Fibroblast of pulmonary artery (primary cell): ENCODE measurements at regions not wholly inside any gene's neighbourhood (a gene's known extent, or its start where the extent isn't known, plus 50 kb on each side); places are given as distances from the start of the nearest gene placed in this dataset.
A peak's percentile ranks its signal among the peaks of the same experiment; 100 is the strongest.

ENCODE experiments used
- DNase-seq: peaks from one replicate; pipeline ENCODE4 v3.0.0-alpha.2; 2010; ENCODE audit warnings: low read depth
- H3K4me3 ChIP-seq: replicated peaks from 2 replicates; pipeline ENCODE4 v1.5.1; 2011; ENCODE audit warnings: low read depth, mild to moderate bottlenecking, control low read depth, low read length, moderate library complexity
- TF ChIP-seq, protein P1 (sequence below): IDR thresholded peaks from 2 replicates; pipeline ENCODE4 v1.5.1; 2011; ENCODE audit warnings: mild to moderate bottlenecking, control low read depth, low read length, inconsistent platforms; ENCODE audit errors: missing control alignments

DNA sequence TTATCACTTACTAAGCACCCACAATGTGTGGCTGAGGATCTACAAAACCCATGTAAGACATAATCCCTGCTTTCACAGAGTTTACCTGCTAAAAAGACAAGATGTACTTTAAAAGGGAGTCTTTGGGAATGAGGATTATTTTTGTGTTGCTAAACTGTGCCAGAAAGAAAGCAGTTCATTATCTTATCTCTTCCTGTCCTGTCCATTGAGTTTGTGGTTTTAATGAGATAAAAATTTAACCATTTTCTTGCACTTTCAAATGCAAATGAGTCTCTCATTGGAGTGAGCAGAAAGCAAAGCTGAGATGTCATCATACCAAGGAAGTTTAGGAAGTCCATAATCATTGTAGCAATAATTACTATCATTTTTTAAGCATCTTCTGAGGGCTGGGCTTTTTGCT lies 231.2 kb upstream of the ADAMTS9 start:
- no peak for DNase-seq
- TF ChIP-seq, protein P1, sequence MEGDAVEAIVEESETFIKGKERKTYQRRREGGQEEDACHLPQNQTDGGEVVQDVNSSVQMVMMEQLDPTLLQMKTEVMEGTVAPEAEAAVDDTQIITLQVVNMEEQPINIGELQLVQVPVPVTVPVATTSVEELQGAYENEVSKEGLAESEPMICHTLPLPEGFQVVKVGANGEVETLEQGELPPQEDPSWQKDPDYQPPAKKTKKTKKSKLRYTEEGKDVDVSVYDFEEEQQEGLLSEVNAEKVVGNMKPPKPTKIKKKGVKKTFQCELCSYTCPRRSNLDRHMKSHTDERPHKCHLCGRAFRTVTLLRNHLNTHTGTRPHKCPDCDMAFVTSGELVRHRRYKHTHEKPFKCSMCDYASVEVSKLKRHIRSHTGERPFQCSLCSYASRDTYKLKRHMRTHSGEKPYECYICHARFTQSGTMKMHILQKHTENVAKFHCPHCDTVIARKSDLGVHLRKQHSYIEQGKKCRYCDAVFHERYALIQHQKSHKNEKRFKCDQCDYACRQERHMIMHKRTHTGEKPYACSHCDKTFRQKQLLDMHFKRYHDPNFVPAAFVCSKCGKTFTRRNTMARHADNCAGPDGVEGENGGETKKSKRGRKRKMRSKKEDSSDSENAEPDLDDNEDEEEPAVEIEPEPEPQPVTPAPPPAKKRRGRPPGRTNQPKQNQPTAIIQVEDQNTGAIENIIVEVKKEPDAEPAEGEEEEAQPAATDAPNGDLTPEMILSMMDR = no peak
- H3K4me3 ChIP-seq = no peak overlapping the region

DNA sequence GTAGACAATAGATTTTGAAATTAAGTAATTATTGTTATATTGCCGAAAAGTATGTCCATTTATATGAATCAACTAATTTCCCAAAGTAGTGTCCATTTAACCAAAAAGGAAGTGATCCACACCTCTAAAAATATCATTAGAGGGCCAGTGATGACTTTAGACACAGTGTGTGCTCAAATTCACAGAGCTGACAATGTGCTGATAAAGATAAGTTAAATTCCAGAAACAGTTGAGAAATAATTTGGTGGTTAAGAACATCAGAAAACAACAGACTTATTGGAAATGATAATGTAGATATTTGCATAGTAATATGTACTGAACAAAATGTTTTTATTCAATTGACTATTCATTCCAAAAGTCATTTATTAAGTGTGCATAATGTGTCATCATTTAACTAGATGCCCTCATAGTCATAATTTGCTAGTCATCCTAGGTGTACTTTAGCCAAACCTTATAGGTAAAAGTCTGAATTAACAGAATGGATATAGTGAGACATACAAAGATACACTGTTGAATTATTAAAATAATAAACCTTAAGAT lies 230.2 kb upstream of the ADAMTS9 start:
- H3K4me3 ChIP-seq = no peak overlapping the region
- TF ChIP-seq, protein P1 = no peak
- DNase-seq = no peak

DNA sequence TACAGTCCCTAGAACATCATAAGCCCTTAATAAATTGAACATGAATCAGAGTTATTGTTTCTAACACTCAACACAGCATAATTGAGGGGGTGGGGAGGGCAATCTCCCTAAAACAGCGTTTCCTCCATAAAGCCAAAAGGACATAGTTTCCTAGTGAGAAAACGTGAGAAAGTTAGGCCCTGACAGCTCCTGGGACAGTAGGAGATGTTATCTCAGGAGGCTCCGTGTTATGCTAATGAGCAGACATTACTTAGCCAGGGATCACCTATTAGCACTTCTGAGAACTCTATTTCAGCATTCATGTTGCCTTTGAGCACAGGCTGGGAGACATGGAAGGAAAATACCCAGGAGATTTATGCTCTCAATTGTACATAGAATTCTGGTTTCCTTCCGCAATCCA lies 229.1 kb upstream of the ADAMTS9 start:
- no peak overlapping the region for H3K4me3 ChIP-seq
- no peak for DNase-seq
- TF ChIP-seq, protein P1 = no peak

DNA sequence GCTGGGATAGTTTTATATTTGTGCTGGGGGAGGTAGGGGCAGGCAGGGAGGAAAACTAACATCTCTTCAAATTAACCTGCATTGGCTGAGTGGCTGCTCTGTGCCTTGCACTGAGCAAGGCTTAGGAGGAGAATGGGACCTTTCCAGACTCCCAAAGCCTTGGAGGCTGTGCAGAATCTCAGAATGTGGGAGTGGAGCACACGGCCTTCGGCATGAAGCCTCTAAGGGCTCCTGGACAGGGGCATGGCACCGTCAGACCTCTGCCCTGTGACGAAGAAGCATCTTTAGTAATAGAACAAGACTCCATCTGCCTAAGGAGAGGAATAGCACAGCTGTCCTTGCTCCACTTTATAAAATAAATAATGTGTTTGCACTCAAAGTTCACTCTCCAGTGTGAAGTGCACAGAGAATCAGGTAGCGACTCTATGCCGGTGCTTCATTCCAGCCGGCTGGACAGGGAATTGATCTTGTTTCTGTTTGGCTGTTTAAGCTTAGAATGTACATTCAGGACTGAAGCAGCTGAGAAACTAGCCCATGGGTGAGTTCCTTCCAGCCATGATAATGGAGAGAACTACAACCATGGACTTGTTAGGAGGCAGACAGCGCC lies 228.5 kb upstream of the ADAMTS9 start:
- no peak overlapping the region for H3K4me3 ChIP-seq
- TF ChIP-seq, protein P1 = no peak
- DNase-seq = no peak

DNA sequence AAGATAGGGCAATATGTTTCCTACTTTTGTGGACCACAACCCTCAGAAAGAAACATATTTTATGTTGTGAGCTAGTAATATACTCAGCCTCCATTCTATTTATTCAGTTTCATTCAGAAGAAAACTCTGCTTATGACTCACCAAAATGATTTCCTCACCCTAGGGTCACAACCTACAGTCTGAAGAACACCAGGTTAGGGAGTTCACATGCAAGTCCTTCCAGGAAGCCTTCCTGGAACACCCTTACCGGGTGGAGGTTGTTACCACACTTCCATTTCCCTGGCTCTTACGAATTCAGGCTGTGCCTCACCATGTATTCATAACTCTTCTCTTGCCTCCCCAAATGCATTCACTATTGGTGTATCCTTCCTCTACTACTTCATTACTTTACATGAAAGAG lies 228.0 kb upstream of the ADAMTS9 start:
- DNase-seq = peak; percentile 79
- TF ChIP-seq, protein P1 = no peak
- H3K4me3 ChIP-seq = no peak overlapping the region

DNA sequence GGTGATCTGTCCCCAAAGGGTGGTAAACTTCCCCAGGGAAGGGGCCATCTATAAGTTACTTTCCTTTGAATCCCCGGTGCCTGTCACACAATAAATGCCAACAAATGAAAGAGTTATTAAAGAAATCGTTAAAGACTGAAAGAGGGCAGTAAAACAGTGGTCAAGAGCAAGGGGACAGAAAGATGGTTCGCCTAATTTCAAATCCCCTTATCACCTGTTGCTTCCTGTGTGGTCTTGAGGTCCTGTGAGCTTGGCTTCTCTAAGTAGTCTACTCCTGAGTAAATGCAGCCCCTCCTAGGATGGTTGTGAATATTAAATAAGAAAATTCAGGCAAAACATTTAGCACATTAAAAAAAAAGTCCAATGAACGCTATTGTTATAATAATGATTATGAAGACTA lies 225.7 kb upstream of the ADAMTS9 start:
- TF ChIP-seq, protein P1 = no peak

DNA sequence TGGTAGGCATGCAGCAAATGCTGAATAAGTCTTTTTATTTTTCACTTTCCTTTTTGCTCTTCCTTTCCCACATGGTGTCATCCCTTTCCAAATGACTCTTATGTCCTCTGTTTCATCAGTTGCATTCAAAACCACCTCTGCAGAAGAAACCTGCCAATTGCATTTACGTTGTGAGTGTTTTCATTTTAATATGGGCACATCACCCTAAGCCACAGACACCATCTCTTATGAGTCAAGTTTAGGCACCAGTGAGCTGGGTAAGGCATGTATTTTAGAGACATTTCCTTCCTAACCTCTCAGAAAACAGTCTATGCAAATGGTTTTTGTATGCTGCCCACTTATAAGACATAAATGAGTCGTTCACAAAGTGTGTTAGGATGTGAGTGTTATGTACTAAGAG lies 223.3 kb upstream of the ADAMTS9 start:
- no peak for DNase-seq
- H3K4me3 ChIP-seq = no peak overlapping the region
- TF ChIP-seq, protein P1 = no peak

More for the DNA sequence above, 225.7 kb upstream of the ADAMTS9 start:
- no peak overlapping the region for H3K4me3 ChIP-seq
- DNase-seq = no peak
